Karpas-422 (cell line): ENCODE measurements at regions not wholly inside any gene's neighbourhood (a gene's known extent, or its start where the extent isn't known, plus 50 kb on each side); places are given as distances from the start of the nearest gene placed in this dataset.

Experiments
- DNase-seq: peaks from one replicate; pipeline ENCODE4 v3.0.0-alpha.2; 2015
- H2AFZ ChIP-seq: fragments of 200-600 bp; sonication (generic); 2 replicates; pipeline ENCODE4 v1.6.1; 2014; ENCODE audit warnings: antibody characterized with exemption, low read length, mixed read lengths
- H3K27ac ChIP-seq: fragments of 200-600 bp; sonication (generic); 2 replicates; pipeline ENCODE4 v1.5.1; 2014; ENCODE audit warnings: mild to moderate bottlenecking, low read length, moderate library complexity
- H3K27me3 ChIP-seq: fragments of 200-600 bp; sonication (generic); 2 replicates; pipeline ENCODE4 v1.6.1; 2014; ENCODE audit warnings: low read length, mixed read lengths
- H3K36me3 ChIP-seq: fragments of 200-600 bp; sonication (generic); 2 replicates; pipeline ENCODE4 v1.6.1; 2014; ENCODE audit warnings: low read length, mixed read lengths; ENCODE audit not compliant: insufficient read depth
- H3K4me1 ChIP-seq: fragments of 200-600 bp; sonication (generic); 2 replicates; pipeline ENCODE4 v1.6.1; 2014; ENCODE audit warnings: mild to moderate bottlenecking, low read length, mixed read lengths
- H3K4me2 ChIP-seq: fragments of 200-600 bp; sonication (generic); 2 replicates; pipeline ENCODE4 v1.6.1; 2014; ENCODE audit warnings: low read length, low read depth, mild to moderate bottlenecking; ENCODE audit not compliant: poor library complexity, severe bottlenecking
- H3K4me3 ChIP-seq: fragments of 200-600 bp; sonication (generic); 2 replicates; pipeline ENCODE4 v1.5.1; 2014; ENCODE audit warnings: mild to moderate bottlenecking, antibody characterized with exemption, low read length, mixed read lengths
- H3K79me2 ChIP-seq: fragments of 200-600 bp; sonication (generic); 2 replicates; pipeline ENCODE4 v1.6.1; 2014; ENCODE audit warnings: mild to moderate bottlenecking, low read length, mixed read lengths
- H3K9ac ChIP-seq: fragments of 200-600 bp; sonication (generic); 2 replicates; pipeline ENCODE4 v1.6.0; 2014; ENCODE audit warnings: low read length
- H3K9me2 ChIP-seq: fragments of 200-600 bp; sonication (generic), shearing (Covaris generic); replicated peaks from 2 replicates; pipeline ENCODE4 v1.6.0; 2014; ENCODE audit warnings: mild to moderate bottlenecking, low read length, moderate library complexity; ENCODE audit not compliant: insufficient read depth
- H3K9me3 ChIP-seq: fragments of 300-700, 200-600 bp; sonication (generic); 2 replicates; pipeline ENCODE4 v1.6.1; 2014; ENCODE audit warnings: low read length, mixed read lengths
- H4K20me1 ChIP-seq: fragments of 200-600 bp; sonication (generic); 2 replicates; pipeline ENCODE4 v1.6.1; 2014; ENCODE audit warnings: mild to moderate bottlenecking, antibody characterized with exemption, low read length, low read depth; ENCODE audit not compliant: insufficient read depth

- Histone ChIP-seq H3K4me2 (no peak overlapping the region), H3K4me1 (no peaks in the 10 kb centered on the region), H3K9me2 (0 out of 2 replicates have a peak, but pooled peaks cover 3% of the 10 kb centered on the region), H3K9ac (no peak overlapping the region), H3K4me3 (no peak overlapping the region), H3K36me3 (no peaks in the 10 kb centered on the region), H2AFZ (no peak overlapping the region), H3K9me3 (no peaks in the 10 kb centered on the region), H3K79me2 (no peaks in the 10 kb centered on the region), H4K20me1 (no peaks in the 10 kb centered on the region), H3K27ac (no peak overlapping the region), H3K27me3 (no peaks in the 10 kb centered on the region)
- no peak for DNase-seq
Measured at GRCh38 chr13:111962431-111962891, 104.5 kb upstream of the SOX1 start.

GRCh38 chr13:111963031-111963430 is 103.9 kb upstream of the SOX1 start:
- H3K27ac ChIP-seq, result no peak overlapping the region
- H3K9ac ChIP-seq, result no peak overlapping the region
- H3K9me2 ChIP-seq, result 0 out of 2 replicates have a peak, but pooled peaks cover 3% of the 10 kb centered on the region
- no peaks in the 10 kb centered on the region for H3K79me2 ChIP-seq
- no peaks in the 10 kb centered on the region for H3K4me1 ChIP-seq
- no peaks in the 10 kb centered on the region for H3K27me3 ChIP-seq
- H3K4me2 ChIP-seq, result no peak overlapping the region
- H2AFZ ChIP-seq, result no peak overlapping the region
- no peak overlapping the region for H3K4me3 ChIP-seq
- H4K20me1 ChIP-seq, result no peaks in the 10 kb centered on the region
- no peaks in the 10 kb centered on the region for H3K36me3 ChIP-seq
- no peaks in the 10 kb centered on the region for H3K9me3 ChIP-seq
- no peak for DNase-seq

- no peaks in the 10 kb centered on the region for H4K20me1 ChIP-seq
- no peak overlapping the region for H3K4me3 ChIP-seq
- no peak overlapping the region for H2AFZ ChIP-seq
- H3K4me2 ChIP-seq, result no peak overlapping the region
- no peak overlapping the region for H3K27ac ChIP-seq
- H3K9ac ChIP-seq, result no peak overlapping the region
- H3K79me2 ChIP-seq, result no peaks in the 10 kb centered on the region
- no peaks in the 10 kb centered on the region for H3K27me3 ChIP-seq
- 0 out of 2 replicates have a peak, but pooled peaks cover 2% of the 10 kb centered on the region for H3K9me2 ChIP-seq
- H3K36me3 ChIP-seq, result no peaks in the 10 kb centered on the region
- no peak for DNase-seq
- H3K4me1 ChIP-seq, result no peaks in the 10 kb centered on the region
- no peaks in the 10 kb centered on the region for H3K9me3 ChIP-seq
Measured at GRCh38 chr13:111964411-111965035, 102.4 kb upstream of the SOX1 start.

GRCh38 chr13:111965466-111966214 is 101.3 kb upstream of the SOX1 start:
- Histone ChIP-seq H3K9me3 (no peaks in the 10 kb centered on the region), H3K4me1 (no peaks in the 10 kb centered on the region), H2AFZ (no peak overlapping the region), H3K9me2 (no peaks in the 10 kb centered on the region), H3K27me3 (no peaks in the 10 kb centered on the region), H4K20me1 (no peaks in the 10 kb centered on the region), H3K9ac (no peak overlapping the region), H3K79me2 (no peaks in the 10 kb centered on the region), H3K4me3 (no peak overlapping the region), H3K36me3 (no peaks in the 10 kb centered on the region), H3K4me2 (no peak overlapping the region), H3K27ac (no peak overlapping the region)
- no peak for DNase-seq

- Histone ChIP-seq H3K4me3 (no peak overlapping the region), H3K9ac (no peak overlapping the region), H4K20me1 (no peaks in the 10 kb centered on the region), H2AFZ (no peak overlapping the region), H3K4me2 (no peak overlapping the region), H3K9me2 (no peaks in the 10 kb centered on the region), H3K4me1 (no peaks in the 10 kb centered on the region), H3K9me3 (no peaks in the 10 kb centered on the region), H3K27ac (no peak overlapping the region), H3K27me3 (no peaks in the 10 kb centered on the region), H3K79me2 (no peaks in the 10 kb centered on the region), H3K36me3 (no peaks in the 10 kb centered on the region)
- no peak for DNase-seq
Measured at GRCh38 chr13:111966933-111967332, 100.0 kb upstream of the SOX1 start.

- H3K36me3 ChIP-seq, result no peaks in the 10 kb centered on the region
- H3K9me3 ChIP-seq, result no peaks in the 10 kb centered on the region
- H3K9ac ChIP-seq, result no peak overlapping the region
- H3K27ac ChIP-seq, result no peak overlapping the region
- H3K4me3 ChIP-seq, result no peak overlapping the region
- H2AFZ ChIP-seq, result no peak overlapping the region
- no peak overlapping the region for H3K4me2 ChIP-seq
- H3K79me2 ChIP-seq, result no peaks in the 10 kb centered on the region
- DNase-seq, result no peak
- H4K20me1 ChIP-seq, result no peaks in the 10 kb centered on the region
- H3K9me2 ChIP-seq, result no peaks in the 10 kb centered on the region
- H3K4me1 ChIP-seq, result no peaks in the 10 kb centered on the region
- no peaks in the 10 kb centered on the region for H3K27me3 ChIP-seq
Measured at GRCh38 chr13:111967572-111968201, 99.3 kb upstream of the SOX1 start.

GRCh38 chr13:111968336-111969010 is 98.5 kb upstream of the SOX1 start:
- no peaks in the 10 kb centered on the region for H4K20me1 ChIP-seq
- no peak overlapping the region for H3K9ac ChIP-seq
- H3K79me2 ChIP-seq, result no peaks in the 10 kb centered on the region
- no peak overlapping the region for H2AFZ ChIP-seq
- H3K4me3 ChIP-seq, result no peak overlapping the region
- H3K9me3 ChIP-seq, result no peaks in the 10 kb centered on the region
- H3K4me1 ChIP-seq, result no peaks in the 10 kb centered on the region
- H3K36me3 ChIP-seq, result no peaks in the 10 kb centered on the region
- no peaks in the 10 kb centered on the region for H3K27me3 ChIP-seq
- DNase-seq, result no peak
- H3K9me2 ChIP-seq, result no peaks in the 10 kb centered on the region
- no peak overlapping the region for H3K4me2 ChIP-seq
- H3K27ac ChIP-seq, result no peak overlapping the region
